ENCODE measurements at regions not wholly inside any gene's neighbourhood (a gene's known extent, or its start where the extent isn't known, plus 50 kb on each side); places are given as distances from the start of the nearest gene placed in this dataset.
"Not testable (repeated sequence)": the region's sequence is repeated elsewhere in the genome, so short reads cannot be mapped to it uniquely, and the experiment has no call there.

- DNase-seq, result no peak
These were observed 919.1 kb downstream of the MCTP2 start for GRCh38 chr15:95150466-95150865.

- DNase-seq, result no peak
These were observed 921.4 kb downstream of the MCTP2 start for GRCh38 chr15:95152741-95153140.

- DNase-seq, result not testable (repeated sequence)
These were observed 921.8 kb downstream of the MCTP2 start for GRCh38 chr15:95153201-95153600.

GRCh38 chr15:95160316-95160715, 929.0 kb downstream of the MCTP2 start:
- DNase-seq, result no peak

GRCh38 chr15:95162069-95162468, 930.7 kb downstream of the MCTP2 start:
- DNase-seq, result no peak

- DNase-seq, result no peak
These were observed 931.2 kb downstream of the MCTP2 start for GRCh38 chr15:95162531-95162930.

- no peak for DNase-seq
These were observed 931.7 kb downstream of the MCTP2 start for GRCh38 chr15:95162967-95163531.

- DNase-seq, result no peak
These were observed 936.8 kb downstream of the MCTP2 start for GRCh38 chr15:95168152-95168551.

- peak; percentile 62 for DNase-seq
These were observed 937.6 kb downstream of the MCTP2 start for GRCh38 chr15:95168951-95169431.

GRCh38 chr15:95169541-95170459, 938.4 kb downstream of the MCTP2 start:
- peak; percentile 81 for DNase-seq

GRCh38 chr15:95170561-95171380, 939.4 kb downstream of the MCTP2 start:
- DNase-seq, result peak; percentile 86

GRCh38 chr15:95171564-95171963, 940.2 kb downstream of the MCTP2 start:
- DNase-seq, result no peak

- DNase-seq, result peak; percentile 30
These were observed 943.2 kb downstream of the MCTP2 start for GRCh38 chr15:95174301-95175259.

- no peak for DNase-seq
These were observed 944.7 kb downstream of the MCTP2 start for GRCh38 chr15:95175914-95176658.

GRCh38 chr15:95176794-95177577, 945.6 kb downstream of the MCTP2 start:
- no peak for DNase-seq

GRCh38 chr15:95180530-95180929, 949.2 kb downstream of the MCTP2 start:
- no peak for DNase-seq

- no peak for DNase-seq
These were observed 950.7 kb downstream of the MCTP2 start for GRCh38 chr15:95182091-95182490.

GRCh38 chr15:95192923-95193322, 961.6 kb downstream of the MCTP2 start:
- DNase-seq, result no peak

GRCh38 chr15:95194746-95195145, 963.4 kb downstream of the MCTP2 start:
- no peak for DNase-seq

- DNase-seq, result peak; percentile 23
These were observed 965.0 kb downstream of the MCTP2 start for GRCh38 chr15:95196176-95196915.
